Gastroesophageal sphincter (tissue), 3 donors: ENCODE measurements at regions not wholly inside any gene's neighbourhood (a gene's known extent, or its start where the extent isn't known, plus 50 kb on each side); places are given as distances from the start of the nearest gene placed in this dataset.

ENCODE experiments used
- POLR2A ChIP-seq, 2 donors: fragments of 450-650 bp; IDR thresholded peaks; one replicate each; pipeline ENCODE4 v1.6.1; 2017; ENCODE audit warnings: antibody characterized with exemption in 2 of 2, mild to moderate bottlenecking in 2 of 2, moderate library complexity in 1 of 2
- TF ChIP-seq, protein P1 (sequence below), 4 experiments: fragments of 200-600 bp in 2 of 4; fragments of 450-650 bp in 2 of 4; sonication (generic) in 1 of 4; IDR thresholded peaks; one replicate each; pipeline ENCODE4 v1.5.1; 2017 to 2019; ENCODE audit warnings: antibody characterized with exemption in 4 of 4, mild to moderate bottlenecking in 2 of 4, moderate library complexity in 2 of 4

DNA sequence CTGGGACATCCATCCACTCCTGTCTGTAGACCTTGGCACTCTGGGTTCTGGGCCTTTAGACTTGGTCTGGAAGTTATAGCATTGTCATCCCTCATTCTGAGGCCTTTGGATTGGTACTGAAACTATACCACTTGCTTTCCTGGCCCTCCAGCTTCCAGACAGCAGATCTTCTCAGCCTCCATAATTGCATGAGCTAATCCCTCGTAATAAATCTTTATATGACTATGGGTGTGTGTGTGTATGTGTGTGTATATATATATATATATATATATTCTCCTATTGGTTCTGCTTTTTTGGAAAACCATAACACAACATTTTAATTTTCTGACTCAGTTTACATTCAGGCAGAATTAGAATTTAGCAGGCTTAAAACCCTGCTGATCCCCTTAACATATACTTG is 180.5 kb downstream of the ENC1 start:
- TF ChIP-seq, protein P1, sequence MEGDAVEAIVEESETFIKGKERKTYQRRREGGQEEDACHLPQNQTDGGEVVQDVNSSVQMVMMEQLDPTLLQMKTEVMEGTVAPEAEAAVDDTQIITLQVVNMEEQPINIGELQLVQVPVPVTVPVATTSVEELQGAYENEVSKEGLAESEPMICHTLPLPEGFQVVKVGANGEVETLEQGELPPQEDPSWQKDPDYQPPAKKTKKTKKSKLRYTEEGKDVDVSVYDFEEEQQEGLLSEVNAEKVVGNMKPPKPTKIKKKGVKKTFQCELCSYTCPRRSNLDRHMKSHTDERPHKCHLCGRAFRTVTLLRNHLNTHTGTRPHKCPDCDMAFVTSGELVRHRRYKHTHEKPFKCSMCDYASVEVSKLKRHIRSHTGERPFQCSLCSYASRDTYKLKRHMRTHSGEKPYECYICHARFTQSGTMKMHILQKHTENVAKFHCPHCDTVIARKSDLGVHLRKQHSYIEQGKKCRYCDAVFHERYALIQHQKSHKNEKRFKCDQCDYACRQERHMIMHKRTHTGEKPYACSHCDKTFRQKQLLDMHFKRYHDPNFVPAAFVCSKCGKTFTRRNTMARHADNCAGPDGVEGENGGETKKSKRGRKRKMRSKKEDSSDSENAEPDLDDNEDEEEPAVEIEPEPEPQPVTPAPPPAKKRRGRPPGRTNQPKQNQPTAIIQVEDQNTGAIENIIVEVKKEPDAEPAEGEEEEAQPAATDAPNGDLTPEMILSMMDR (IDR thresholded peaks at IDR 0.05), result no peak
- TF ChIP-seq POLR2A (IDR thresholded peaks at IDR 0.05), result no peak
